ENCODE measurements at regions not wholly inside any gene's neighbourhood (a gene's known extent, or its start where the extent isn't known, plus 50 kb on each side); places are given as distances from the start of the nearest gene placed in this dataset.

- Histone ChIP-seq H3K27ac (no peak overlapping the region), H3K4me3 (no peak overlapping the region), H3K36me3 (no peaks in the 10 kb centered on the region), H3K9me3 (no peaks in the 10 kb centered on the region), H3K27me3 (no peaks in the 10 kb centered on the region), H3K4me1 (no peaks in the 10 kb centered on the region)
- TF ChIP-seq POLR2A (IDR thresholded peaks at IDR 0.05), result no peak
- TF ChIP-seq EP300 (IDR thresholded peaks at IDR 0.05), result no peak
- no peak for TF ChIP-seq CTCF (IDR thresholded peaks at IDR 0.05)
- no peak for DNase-seq (ENCODE audit: low spot score in 2 of 2)
- 82 to 86% methylated on average over 4 of the region's 4 CpGs for WGBS, 2 donors
Observed at GRCh38 chrX:138006180-138006579, 440.3 kb downstream of the ZIC3 start.

GRCh38 chrX:138008281-138008680 lies 442.4 kb downstream of the ZIC3 start:
- no peak for DNase-seq (ENCODE audit: low spot score in 2 of 2)
- H3K9me3 ChIP-seq, result no peaks in the 10 kb centered on the region
- H3K27ac ChIP-seq, result no peak overlapping the region
- H3K36me3 ChIP-seq, result no peaks in the 10 kb centered on the region
- 16 to 23% methylated on average over 5 of the region's 5 CpGs for WGBS, 2 donors
- peaks cover 0 to 12% of the 10 kb centered on the region in 2 donors for H3K27me3 ChIP-seq
- H3K4me1 ChIP-seq, result no peaks in the 10 kb centered on the region
- H3K4me3 ChIP-seq, result no peak overlapping the region
- no peak for TF ChIP-seq CTCF (IDR thresholded peaks at IDR 0.05)
- TF ChIP-seq EP300 (IDR thresholded peaks at IDR 0.05), result no peak

- Histone ChIP-seq H3K27ac (no peak overlapping the region), H3K36me3 (no peaks in the 10 kb centered on the region), H3K4me1 (no peaks in the 10 kb centered on the region), H3K9me3 (no peaks in the 10 kb centered on the region), H3K4me3 (no peak overlapping the region), H3K27me3 (peaks cover 0 to 12% of the 10 kb centered on the region in 2 donors)
- WGBS, 2 donors, result 74 to 100% methylated on average over 2 of the region's 2 CpGs
- TF ChIP-seq EP300 (IDR thresholded peaks at IDR 0.05), result no peak
- no peak for TF ChIP-seq POLR2A (IDR thresholded peaks at IDR 0.05)
- TF ChIP-seq CTCF (IDR thresholded peaks at IDR 0.05), result no peak
- no peak for DNase-seq (ENCODE audit: low spot score in 2 of 2)
Observed at GRCh38 chrX:138011468-138011867, 445.5 kb downstream of the ZIC3 start.

GRCh38 chrX:138014577-138014976 lies 448.6 kb downstream of the ZIC3 start:
- H3K4me3 ChIP-seq, result no peak overlapping the region
- peaks cover 0 to 12% of the 10 kb centered on the region in 2 donors for H3K27me3 ChIP-seq
- DNase-seq (ENCODE audit: low spot score in 2 of 2), result no peak
- no peak for TF ChIP-seq CTCF (IDR thresholded peaks at IDR 0.05)
- TF ChIP-seq POLR2A (IDR thresholded peaks at IDR 0.05), result no peak
- TF ChIP-seq EP300 (IDR thresholded peaks at IDR 0.05), result no peak
- H3K27ac ChIP-seq, result no peak overlapping the region
- no peaks in the 10 kb centered on the region for H3K36me3 ChIP-seq
- H3K9me3 ChIP-seq, result no peaks in the 10 kb centered on the region
- 39 to 46% methylated on average over 3 of the region's 3 CpGs for WGBS, 2 donors
- H3K4me1 ChIP-seq, result no peaks in the 10 kb centered on the region

GRCh38 chrX:138018145-138018799 lies 452.3 kb downstream of the ZIC3 start:
- 36 to 41% methylated on average over 1 of the region's 1 CpG for WGBS, 2 donors
- H3K4me3 ChIP-seq, result no peak overlapping the region
- DNase-seq (ENCODE audit: low spot score in 2 of 2), result peak in 1 of 2 donors; percentile 7
- no peak overlapping the region for H3K27ac ChIP-seq
- H3K36me3 ChIP-seq, result no peaks in the 10 kb centered on the region
- no peaks in the 10 kb centered on the region for H3K27me3 ChIP-seq
- no peaks in the 10 kb centered on the region for H3K4me1 ChIP-seq
- no peak for TF ChIP-seq CTCF (IDR thresholded peaks at IDR 0.05)
- TF ChIP-seq POLR2A (IDR thresholded peaks at IDR 0.05), result no peak
- TF ChIP-seq EP300 (IDR thresholded peaks at IDR 0.05), result no peak
- no peaks in the 10 kb centered on the region for H3K9me3 ChIP-seq
